Mesenchymal stem cell (in vitro differentiated cells and primary cell): ENCODE measurements at regions not wholly inside any gene's neighbourhood (a gene's known extent, or its start where the extent isn't known, plus 50 kb on each side); places are given as distances from the start of the nearest gene placed in this dataset.

Experiments used
- DNase-seq: peaks from one replicate; pipeline ENCODE4 v3.0.0-alpha.2; 2013
- H2AFZ ChIP-seq: one replicate; pipeline ENCODE4 v1.6.1; 2013; ENCODE audit warnings: low read depth, mild to moderate bottlenecking, control low read depth, inconsistent platforms, low read length, moderate library complexity
- H2AK5ac ChIP-seq: 2 replicates; pipeline ENCODE4 v1.6.1; 2013; ENCODE audit warnings: low read length, moderate library complexity, mild to moderate bottlenecking, inconsistent platforms; ENCODE audit not compliant: severe bottlenecking
- H2BK120ac ChIP-seq: one replicate; pipeline ENCODE4 v1.6.1; 2013; ENCODE audit warnings: low read depth, mild to moderate bottlenecking, inconsistent platforms, low read length, moderate library complexity
- H2BK12ac ChIP-seq, 2 experiments: one replicate each; pipeline ENCODE4 v1.6.1; 2013; ENCODE audit warnings: inconsistent platforms in 2 of 2, low read length in 2 of 2, mild to moderate bottlenecking in 2 of 2, moderate library complexity in 2 of 2, control low read depth in 1 of 2
- H2BK15ac ChIP-seq: one replicate; pipeline ENCODE4 v1.6.1; 2013; ENCODE audit warnings: mild to moderate bottlenecking, low read depth, inconsistent platforms; ENCODE audit not compliant: poor library complexity, severe bottlenecking
- H2BK5ac ChIP-seq: 2 replicates; pipeline ENCODE4 v1.6.1; 2013; ENCODE audit warnings: low read depth, mild to moderate bottlenecking, low read length, control low read depth, inconsistent platforms; ENCODE audit not compliant: poor library complexity, severe bottlenecking
- H3K14ac ChIP-seq, 2 experiments: one replicate each; pipeline ENCODE4 v1.6.1; 2013; ENCODE audit warnings: inconsistent platforms in 2 of 2, low read length in 2 of 2, control low read depth in 1 of 2, mild to moderate bottlenecking in 1 of 2, moderate library complexity in 1 of 2
- H3K18ac ChIP-seq, 2 experiments: one replicate each; pipeline ENCODE4 v1.6.1; 2013; ENCODE audit warnings: inconsistent platforms in 2 of 2, low read length in 2 of 2, control low read depth in 1 of 2, low read depth in 1 of 2, mild to moderate bottlenecking in 1 of 2
- H3K23ac ChIP-seq, 2 experiments: one replicate each; pipeline ENCODE4 v1.6.1; 2013; ENCODE audit warnings: inconsistent platforms in 2 of 2, low read length in 2 of 2, mild to moderate bottlenecking in 2 of 2, moderate library complexity in 2 of 2, control low read depth in 1 of 2
- H3K27ac ChIP-seq: 2 replicates; pipeline ENCODE4 v1.5.1; 2013; ENCODE audit warnings: mild to moderate bottlenecking, moderate library complexity, low read length, control low read depth, inconsistent platforms; ENCODE audit not compliant: poor library complexity, severe bottlenecking
- H3K27me3 ChIP-seq, 2 experiments: 2 replicates each; pipeline versions ENCODE4 v1.6.1 to v1.7.0; 2013; ENCODE audit warnings: low read length in 2 of 2, mild to moderate bottlenecking in 2 of 2, moderate library complexity in 2 of 2, control low read depth in 1 of 2, inconsistent platforms in 1 of 2; ENCODE audit not compliant: control insufficient read depth in 1 of 2, insufficient read depth in 1 of 2
- H3K36me3 ChIP-seq, 2 experiments: 2 replicates each; pipeline versions ENCODE4 v1.6.1 to v1.7.0; 2013; ENCODE audit warnings: low read length in 2 of 2, control low read depth in 1 of 2, inconsistent platforms in 1 of 2, low read depth in 1 of 2, mild to moderate bottlenecking in 1 of 2; ENCODE audit not compliant: insufficient read depth in 2 of 2, control insufficient read depth in 1 of 2
- H3K4ac ChIP-seq, 2 experiments: one replicate each; pipeline ENCODE4 v1.6.1; 2013; ENCODE audit warnings: inconsistent platforms in 2 of 2, low read length in 2 of 2, mild to moderate bottlenecking in 2 of 2, moderate library complexity in 2 of 2, control low read depth in 1 of 2, low read depth in 1 of 2
- H3K4me1 ChIP-seq: 2 replicates; pipeline ENCODE4 v1.6.1; 2013; ENCODE audit warnings: low read depth, low read length, control low read depth; ENCODE audit not compliant: control insufficient read depth, insufficient read depth
- H3K4me2 ChIP-seq: 2 replicates; pipeline ENCODE4 v1.6.1; 2013; ENCODE audit warnings: low read length, mild to moderate bottlenecking, inconsistent platforms; ENCODE audit not compliant: poor library complexity, severe bottlenecking
- H3K4me3 ChIP-seq, 2 experiments: 2 replicates each; pipeline versions ENCODE4 v1.5.1 to v1.7.0; 2013; ENCODE audit warnings: low read length in 2 of 2, mild to moderate bottlenecking in 2 of 2, control low read depth in 1 of 2, low read depth in 1 of 2; ENCODE audit not compliant: insufficient read depth in 1 of 2
- H3K79me1 ChIP-seq: replicated peaks from 2 replicates; pipeline ENCODE4 v1.6.1; 2013; ENCODE audit warnings: mild to moderate bottlenecking, control low read depth, low read length, inconsistent platforms; ENCODE audit not compliant: poor library complexity, severe bottlenecking
- H3K9ac ChIP-seq: 2 replicates; pipeline ENCODE4 v1.7.0; 2013; ENCODE audit warnings: mild to moderate bottlenecking, low read length, moderate library complexity
- H3K9me3 ChIP-seq: 2 replicates; pipeline ENCODE4 v1.7.0; 2013; ENCODE audit warnings: mild to moderate bottlenecking, low read length; ENCODE audit not compliant: control insufficient read depth
- H4K8ac ChIP-seq: one replicate; pipeline ENCODE4 v1.6.1; 2013; ENCODE audit warnings: inconsistent platforms, mild to moderate bottlenecking, low read length, moderate library complexity
- H4K91ac ChIP-seq: one replicate; pipeline ENCODE4 v1.6.1; 2013; ENCODE audit warnings: mild to moderate bottlenecking, low read length, inconsistent platforms
- WGBS: methylation state at CpG from one replicate; pipeline ENCODE4 v1.1.7; 2013; ENCODE audit warnings: mixed read lengths; 5-methylcytosine and 5-hydroxymethylcytosine counted together

GRCh38 chr4:13240066-13240465 is 244.1 kb downstream of the RAB28 start:
- WGBS, result 43% methylated on average over 3 of the region's 3 CpGs
- no peaks in the 10 kb centered on the region for H3K36me3 ChIP-seq

GRCh38 chr4:13238936-13239335 is 245.2 kb downstream of the RAB28 start:
- Histone ChIP-seq H3K18ac (no peak overlapping the region), H2AFZ (no peak overlapping the region)

More at GRCh38 chr4:13240066-13240465, 244.1 kb downstream of the RAB28 start:
- Histone ChIP-seq H3K4ac (no peak overlapping the region), H2BK120ac (no peak overlapping the region), H3K4me2 (no peak overlapping the region), H2BK5ac (no peak overlapping the region), H3K27me3 (no peaks in the 10 kb centered on the region), H3K4me3 (no peak overlapping the region), H3K23ac (no peak overlapping the region), H3K79me1 (no peaks in the 10 kb centered on the region), H3K18ac (no peak overlapping the region), H2AFZ (no peak overlapping the region), H2BK15ac (no peak overlapping the region), H2BK12ac (no peak overlapping the region), H4K8ac (no peak overlapping the region), H3K9ac (peak overlapping the region; percentile 33), H3K14ac (no peak overlapping the region), H3K27ac (no peak overlapping the region), H3K9me3 (peaks cover 1% of the 10 kb centered on the region), H3K4me1 (no peaks in the 10 kb centered on the region), H2AK5ac (no peak overlapping the region), H4K91ac (no peak overlapping the region)
- DNase-seq, result peak; percentile 80

GRCh38 chr4:13236485-13236884 is 247.7 kb downstream of the RAB28 start:
- Histone ChIP-seq H3K4me3 (no peak overlapping the region), H3K4ac (no peak overlapping the region), H2BK5ac (no peak overlapping the region), H2BK120ac (no peak overlapping the region), H3K27ac (no peak overlapping the region), H2AK5ac (no peak overlapping the region), H4K8ac (no peak overlapping the region), H3K36me3 (no peaks in the 10 kb centered on the region), H4K91ac (no peak overlapping the region), H3K79me1 (no peaks in the 10 kb centered on the region), H3K27me3 (no peaks in the 10 kb centered on the region), H2AFZ (no peak overlapping the region), H2BK12ac (no peak overlapping the region), H3K18ac (no peak overlapping the region), H3K23ac (no peak overlapping the region), H3K9ac (no peak overlapping the region), H2BK15ac (no peak overlapping the region), H3K14ac (no peak overlapping the region), H3K9me3 (peaks cover 4% of the 10 kb centered on the region), H3K4me2 (no peak overlapping the region), H3K4me1 (no peaks in the 10 kb centered on the region)
- DNase-seq, result no peak
- 98% methylated on average over 2 of the region's 4 CpGs for WGBS

More at GRCh38 chr4:13238936-13239335, 245.2 kb downstream of the RAB28 start:
- H3K14ac ChIP-seq, result no peak overlapping the region
- WGBS, result 98% methylated on average over 2 of the region's 2 CpGs
- H2BK5ac ChIP-seq, result no peak overlapping the region
- H3K4me2 ChIP-seq, result no peak overlapping the region
- H3K79me1 ChIP-seq, result no peaks in the 10 kb centered on the region
- H3K9ac ChIP-seq, result no peak overlapping the region
- no peak overlapping the region for H3K4ac ChIP-seq
- H3K4me3 ChIP-seq, result no peak overlapping the region
- H3K36me3 ChIP-seq, result no peaks in the 10 kb centered on the region
- H2BK15ac ChIP-seq, result no peak overlapping the region
- no peak overlapping the region for H4K8ac ChIP-seq
- no peaks in the 10 kb centered on the region for H3K9me3 ChIP-seq
- no peak for DNase-seq
- no peak overlapping the region for H2BK12ac ChIP-seq
- no peak overlapping the region for H3K23ac ChIP-seq
- no peaks in the 10 kb centered on the region for H3K27me3 ChIP-seq
- no peak overlapping the region for H4K91ac ChIP-seq
- H2BK120ac ChIP-seq, result no peak overlapping the region
- H2AK5ac ChIP-seq, result no peak overlapping the region
- no peaks in the 10 kb centered on the region for H3K4me1 ChIP-seq
- H3K27ac ChIP-seq, result no peak overlapping the region

GRCh38 chr4:13233755-13234154 is 250.4 kb downstream of the RAB28 start:
- Histone ChIP-seq H3K14ac (no peak overlapping the region), H3K4me3 (no peak overlapping the region), H4K91ac (no peak overlapping the region), H2BK12ac (no peak overlapping the region), H2BK5ac (no peak overlapping the region), H2BK120ac (no peak overlapping the region), H3K4me1 (no peaks in the 10 kb centered on the region), H2AFZ (no peak overlapping the region), H3K18ac (no peak overlapping the region), H3K4ac (no peak overlapping the region), H3K27me3 (no peaks in the 10 kb centered on the region), H3K4me2 (no peak overlapping the region), H4K8ac (no peak overlapping the region), H3K36me3 (no peaks in the 10 kb centered on the region), H3K23ac (no peak overlapping the region), H3K27ac (no peak overlapping the region), H3K79me1 (no peaks in the 10 kb centered on the region), H3K9ac (no peak overlapping the region), H3K9me3 (peaks cover 6% of the 10 kb centered on the region), H2BK15ac (no peak overlapping the region), H2AK5ac (no peak overlapping the region)
- no CpG with 5 or more reads among the region's 1 CpG for WGBS
- DNase-seq, result no peak
